NCI-H69 (cell line): ENCODE measurements at regions not wholly inside any gene's neighbourhood (a gene's known extent, or its start where the extent isn't known, plus 50 kb on each side); places are given as distances from the start of the nearest gene placed in this dataset.

Experiments used
- DNase-seq: peaks from one replicate; lab custom pipeline; 2025; lab: John Stamatoyannopoulos, UW

DNA sequence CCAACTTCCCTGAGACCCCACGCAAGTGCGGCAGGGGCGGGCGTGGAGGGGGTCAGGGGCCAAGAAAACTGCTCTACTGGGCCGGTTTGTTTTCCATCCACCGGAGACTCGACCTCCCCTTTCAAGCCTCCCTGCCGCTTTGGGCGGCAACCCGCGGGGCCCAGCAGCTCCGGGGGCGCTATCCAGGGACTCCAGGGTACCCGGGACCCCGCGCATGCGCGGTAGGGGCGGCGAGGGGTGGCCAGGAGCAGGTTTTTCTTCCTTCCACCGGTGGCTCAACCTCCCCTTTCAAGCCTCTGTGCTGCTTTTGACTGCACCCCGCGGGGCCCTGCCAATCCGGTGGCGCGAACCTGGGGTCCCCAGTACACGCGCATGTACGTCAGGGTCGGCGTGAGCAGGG lies 323.5 kb downstream of the ALG10 start:
- no peak for DNase-seq

DNA sequence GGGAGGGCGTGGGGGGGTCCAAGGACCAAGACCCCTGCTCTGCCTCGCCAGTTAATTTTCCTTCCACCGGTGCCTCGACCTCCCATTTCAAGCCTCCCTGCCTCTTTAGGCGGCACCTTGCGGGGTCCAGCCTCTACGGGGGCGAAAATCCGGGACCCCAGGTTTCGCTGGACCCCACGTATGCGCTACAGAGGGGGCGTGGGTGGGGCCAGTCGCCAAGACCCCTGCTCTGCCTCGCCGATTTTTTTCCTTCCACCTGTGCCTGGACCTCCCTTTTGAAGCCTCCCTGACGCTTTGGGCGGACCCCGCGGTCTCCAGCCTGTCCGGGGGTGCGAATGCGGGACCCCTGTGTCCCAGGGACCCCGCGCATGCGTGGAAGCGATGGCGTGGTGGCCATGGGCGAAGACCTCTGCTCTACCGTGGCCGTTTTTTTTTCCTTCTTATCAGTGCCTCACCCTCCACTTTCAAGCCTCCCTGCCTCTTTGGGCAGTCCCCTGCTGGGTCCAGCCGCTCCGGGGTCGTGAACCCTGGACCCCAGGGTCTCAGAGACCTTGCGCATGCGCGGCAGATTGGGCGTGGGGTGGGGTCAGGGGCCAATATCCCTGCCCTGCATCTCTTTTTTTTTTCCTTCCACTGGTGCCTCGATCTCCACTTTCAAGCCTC lies 324.2 kb downstream of the ALG10 start:
- no peak for DNase-seq

DNA sequence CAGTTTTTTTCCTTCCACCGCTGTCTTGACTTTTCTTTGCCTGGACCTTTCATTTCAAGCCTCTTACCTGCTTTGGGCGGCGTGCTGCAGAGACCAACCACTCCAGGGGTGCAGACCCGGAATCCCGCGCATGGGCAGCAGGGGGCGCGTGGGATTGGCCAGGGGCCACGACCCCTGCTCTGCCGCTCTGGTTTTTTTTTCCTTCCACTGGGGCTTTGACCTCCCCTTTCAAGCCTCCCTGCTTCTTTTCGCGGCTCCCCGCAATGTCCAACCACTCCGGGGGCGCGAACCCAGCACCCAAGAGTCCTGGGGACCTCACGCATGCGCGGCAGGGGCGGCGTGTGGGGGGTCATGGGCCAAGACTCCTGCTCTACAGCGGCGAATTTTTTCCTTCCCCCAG lies 325.1 kb downstream of the ALG10 start:
- DNase-seq: no peak

DNA sequence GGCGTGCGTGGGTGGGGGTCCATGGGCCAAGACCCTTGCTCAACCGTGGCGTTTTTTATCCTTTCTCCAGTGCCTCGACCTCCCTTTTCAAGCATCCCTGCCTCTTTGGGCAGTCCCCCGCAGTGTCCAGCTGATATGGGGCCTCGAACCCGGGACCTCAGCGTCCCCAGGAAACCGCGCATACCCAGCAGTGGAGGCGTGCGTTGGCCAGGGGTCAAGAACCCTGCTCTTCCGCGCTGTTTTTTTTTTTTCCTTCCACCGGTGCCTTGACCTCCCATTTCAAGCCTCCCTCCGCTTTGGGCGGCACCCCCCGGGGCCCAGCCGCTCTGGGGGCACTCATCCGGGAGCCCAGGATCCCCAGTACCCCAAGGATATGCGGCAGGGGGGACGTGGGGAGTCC lies 325.8 kb downstream of the ALG10 start:
- no peak for DNase-seq

DNA sequence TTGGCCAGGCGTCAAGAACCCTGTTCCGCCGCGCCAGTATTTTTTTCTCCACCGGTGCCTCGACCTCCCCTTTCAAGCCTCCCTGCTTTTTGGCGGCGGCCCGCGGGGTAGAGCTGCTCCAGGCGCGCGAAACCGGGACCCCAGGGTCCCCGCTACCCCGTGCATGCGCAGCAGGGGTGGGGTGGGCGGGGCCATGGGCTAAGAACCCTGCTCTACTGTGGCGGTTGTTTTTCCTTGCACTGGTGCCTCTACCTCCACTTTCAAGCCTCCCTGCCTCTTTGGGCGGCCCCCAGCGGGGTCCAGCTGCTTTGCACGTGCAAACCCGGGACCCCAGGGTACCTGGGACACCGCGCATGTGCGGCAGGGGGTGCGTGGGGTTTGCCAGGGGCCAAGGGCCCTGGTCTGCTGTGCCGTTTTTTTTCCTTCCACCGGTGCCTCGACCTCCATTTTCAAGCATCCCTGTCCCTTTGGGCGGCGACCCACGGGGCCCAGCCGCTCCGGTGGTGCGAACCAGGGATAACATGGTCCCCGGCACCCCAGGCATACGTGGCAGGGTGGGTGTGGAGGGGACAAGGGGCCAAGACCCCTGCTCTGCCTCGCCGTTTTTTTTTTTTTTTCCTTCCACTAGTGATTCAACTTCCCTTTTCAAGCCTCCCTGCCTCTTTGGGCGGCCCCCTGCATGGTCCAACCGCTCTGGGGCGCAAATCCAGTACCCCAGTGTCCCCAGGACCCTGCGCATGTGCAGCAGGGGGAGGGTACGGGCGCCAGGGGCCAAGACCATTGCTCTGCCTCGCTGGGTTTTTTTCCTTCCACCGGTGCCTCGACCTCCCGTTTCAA lies 326.8 kb downstream of the ALG10 start:
- DNase-seq: no peak

DNA sequence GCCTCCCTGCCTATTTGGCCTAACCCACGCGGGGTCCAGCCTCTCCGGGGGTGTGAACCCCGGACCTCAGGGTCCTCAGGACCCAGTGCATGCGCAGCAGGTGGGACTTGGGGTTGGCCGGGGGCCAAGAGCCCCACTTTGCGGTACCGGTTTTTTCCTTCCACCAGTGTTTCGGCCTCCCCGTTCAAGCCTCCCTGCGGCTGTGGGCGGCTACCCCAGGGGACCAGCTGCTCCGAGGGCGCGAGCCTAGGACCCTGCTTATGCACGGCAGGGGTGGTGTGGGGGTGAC lies 327.3 kb downstream of the ALG10 start:
- DNase-seq: no peak

DNA sequence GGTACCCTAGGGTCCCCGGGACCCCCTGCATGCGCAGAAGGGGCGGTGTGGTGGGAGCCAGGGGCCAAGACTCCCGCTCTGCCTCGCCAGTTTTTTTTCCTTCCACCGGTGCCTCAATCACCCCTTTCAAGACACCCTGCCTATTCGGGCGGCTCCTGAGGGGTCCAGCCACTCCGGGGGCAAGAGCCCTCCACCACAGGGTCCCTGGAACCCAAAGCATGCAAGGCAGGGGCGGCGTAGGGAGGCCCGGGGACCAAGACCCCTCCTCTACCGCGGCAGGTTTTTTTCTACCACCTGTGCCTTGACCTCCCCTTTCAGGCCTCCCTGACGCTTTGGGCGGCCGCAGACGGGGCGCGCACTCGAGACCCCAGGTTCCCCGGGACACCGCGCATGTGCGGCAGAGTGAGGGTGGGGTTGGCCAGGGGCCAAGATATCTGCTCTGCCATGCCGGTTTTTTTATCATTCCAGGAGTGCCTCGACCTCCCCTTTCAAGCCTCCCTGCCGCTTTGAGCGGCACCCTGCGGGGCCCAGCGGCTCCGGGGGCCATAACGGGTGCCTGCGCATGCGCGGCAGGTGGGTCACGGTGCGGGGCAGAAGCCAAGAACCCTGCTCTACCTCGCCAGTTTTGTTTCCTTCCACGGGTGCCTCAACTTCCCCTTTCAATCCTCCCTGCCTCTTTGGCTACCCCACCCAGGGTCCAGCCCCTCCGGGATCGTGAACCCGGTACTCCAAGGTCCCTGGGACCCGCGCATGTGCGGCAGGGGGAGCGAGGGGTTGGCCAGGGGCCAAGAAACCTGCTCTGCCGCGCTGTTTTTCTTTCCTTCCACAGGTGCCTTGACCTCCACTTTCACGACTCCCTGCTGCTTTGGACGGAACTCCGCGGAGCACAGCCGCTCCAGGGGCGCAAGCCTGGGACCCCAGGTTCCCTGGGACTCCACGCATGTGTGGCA lies 328.1 kb downstream of the ALG10 start:
- no peak for DNase-seq

DNA sequence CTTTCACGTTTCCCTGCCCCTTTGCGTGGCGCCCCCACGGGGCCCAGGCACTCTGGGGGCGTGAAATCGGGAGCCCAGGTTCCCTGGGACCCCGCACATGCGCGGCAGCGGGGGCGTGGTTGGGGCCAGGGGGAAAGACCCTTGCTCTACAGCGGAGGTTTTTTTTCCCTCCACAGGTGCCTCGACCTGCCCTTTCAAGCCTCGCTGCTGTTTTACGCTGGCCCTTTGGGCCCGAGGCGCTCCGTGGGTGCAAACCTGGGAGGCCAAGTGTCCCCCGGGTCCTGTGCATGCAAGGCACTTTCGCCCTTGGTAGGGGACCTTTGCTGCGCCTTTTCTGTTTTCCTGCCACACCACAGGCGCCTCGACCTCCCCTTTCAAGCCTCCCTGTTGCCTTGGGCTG lies 329.8 kb downstream of the ALG10 start:
- no peak for DNase-seq

DNA sequence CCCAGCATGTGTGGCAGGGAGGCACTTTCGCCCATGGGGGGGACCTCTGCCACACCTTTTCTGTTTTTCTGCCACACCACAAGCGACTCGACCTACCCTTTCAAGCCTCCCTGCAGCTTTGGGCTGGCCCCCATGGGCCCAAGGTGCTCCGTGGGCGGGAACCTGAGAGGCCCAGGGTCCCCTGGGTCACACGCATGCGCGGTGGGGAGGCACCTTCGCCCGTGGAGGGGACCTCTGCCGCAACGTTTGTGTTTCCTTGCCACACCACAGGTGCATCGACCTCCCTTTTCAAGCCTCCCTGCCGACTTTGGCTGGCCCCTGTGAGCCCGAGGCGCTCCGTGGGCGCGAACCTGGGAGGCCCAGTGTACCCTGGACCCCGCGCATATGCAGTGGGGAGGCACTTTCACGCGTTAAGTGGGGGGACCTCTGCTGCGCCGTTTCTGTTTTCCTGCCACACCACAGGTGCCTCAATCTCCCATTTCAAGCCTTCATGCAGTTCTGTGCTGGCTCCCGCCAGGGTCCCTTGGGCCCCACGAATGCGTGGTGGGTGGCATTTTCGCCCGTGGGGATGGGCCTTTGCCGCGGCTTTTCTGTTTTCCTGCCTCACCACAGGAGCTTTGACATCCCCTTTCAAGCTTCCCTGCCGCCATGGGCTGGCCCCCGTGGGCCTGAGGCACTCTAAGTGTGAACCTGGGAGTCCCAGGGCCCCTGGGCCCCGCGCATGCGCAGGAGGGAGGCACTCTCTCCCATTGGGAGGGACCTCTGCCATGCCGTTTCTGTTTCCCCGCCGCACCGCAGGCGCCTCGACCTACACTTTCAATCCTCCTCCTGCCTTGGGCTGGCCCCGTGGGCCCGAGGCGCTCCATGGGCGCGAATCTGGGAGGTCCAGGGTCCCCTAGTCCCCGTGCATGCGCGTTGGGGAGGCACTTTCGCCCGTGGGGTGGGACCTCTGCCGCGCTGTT lies 332.2 kb downstream of the ALG10 start:
- DNase-seq: no peak

DNA sequence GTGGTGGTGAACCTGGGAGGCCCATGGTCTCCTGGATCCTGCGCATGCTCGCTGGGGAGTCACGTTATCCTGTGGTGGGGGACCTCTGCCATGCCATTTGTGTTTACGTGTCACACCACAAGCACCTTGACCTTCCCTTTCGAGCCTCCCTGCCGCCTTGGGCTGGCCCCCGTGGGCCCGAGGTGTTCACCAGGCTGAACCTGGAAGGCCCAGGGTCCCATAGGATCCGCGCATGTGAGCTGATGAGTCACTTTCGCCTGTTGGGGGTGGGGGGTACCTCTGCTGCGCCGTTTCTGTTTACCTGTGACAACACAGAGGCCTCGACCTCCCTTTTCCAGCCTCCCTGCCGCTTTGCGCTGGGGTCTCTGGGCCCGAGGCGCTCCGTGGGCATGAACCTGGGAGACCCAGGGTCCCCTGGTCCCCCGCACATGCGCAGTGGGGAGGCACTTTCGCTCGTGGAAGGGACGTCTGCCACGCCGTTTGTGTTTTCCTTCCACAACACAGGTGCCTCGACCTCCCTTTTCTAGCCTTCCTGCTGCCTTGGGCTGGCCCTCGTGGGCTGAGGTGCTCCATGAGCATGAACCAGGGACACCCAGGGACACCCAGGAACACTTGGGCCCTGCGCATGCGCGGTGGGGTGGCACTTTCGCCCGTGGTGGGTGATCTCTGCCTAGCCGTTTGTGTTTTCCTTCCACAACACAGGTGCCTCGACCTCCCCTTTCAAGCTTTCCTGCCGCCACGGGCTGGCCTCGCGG lies 334.1 kb downstream of the ALG10 start:
- DNase-seq: no peak

DNA sequence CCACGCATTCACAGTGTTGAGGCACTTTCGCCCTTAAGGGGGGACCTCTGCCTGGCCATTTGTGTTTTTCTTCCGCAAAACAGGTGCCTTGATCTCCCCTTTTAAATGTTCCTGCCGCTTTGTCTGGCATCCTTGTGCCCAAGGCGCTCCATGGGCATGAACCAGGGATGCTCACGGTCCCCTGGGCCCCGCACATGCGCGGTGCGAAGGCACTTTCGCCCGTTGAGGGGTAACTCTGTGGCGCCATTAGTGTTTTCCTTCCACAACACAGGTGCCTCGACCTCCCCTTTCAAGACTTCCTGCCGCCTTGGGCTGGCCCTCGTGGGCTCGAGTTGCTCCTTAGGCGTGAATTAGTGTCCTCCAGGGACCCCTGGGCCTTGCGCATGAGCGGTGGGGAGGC lies 335.5 kb downstream of the ALG10 start:
- no peak for DNase-seq

DNA sequence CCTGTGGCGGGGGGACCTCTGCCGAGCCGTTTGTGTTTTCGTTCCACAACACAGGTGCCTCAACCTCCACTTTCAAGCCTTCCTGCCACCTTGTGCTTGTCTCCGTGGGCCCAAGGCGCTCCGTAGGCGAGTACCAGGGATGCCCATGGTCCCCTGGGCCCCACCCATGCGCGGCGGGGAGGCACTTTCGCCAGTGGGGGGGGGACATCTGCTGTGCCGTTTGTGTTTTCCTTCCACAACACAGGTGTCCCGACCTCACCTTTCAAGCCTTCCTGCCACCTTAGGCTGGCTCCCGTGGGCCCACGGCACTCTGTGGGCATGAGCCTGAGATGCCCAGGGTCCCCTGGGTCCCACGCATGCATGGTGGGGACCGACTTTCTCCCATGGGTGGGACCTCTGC lies 335.9 kb downstream of the ALG10 start:
- DNase-seq: no peak

DNA sequence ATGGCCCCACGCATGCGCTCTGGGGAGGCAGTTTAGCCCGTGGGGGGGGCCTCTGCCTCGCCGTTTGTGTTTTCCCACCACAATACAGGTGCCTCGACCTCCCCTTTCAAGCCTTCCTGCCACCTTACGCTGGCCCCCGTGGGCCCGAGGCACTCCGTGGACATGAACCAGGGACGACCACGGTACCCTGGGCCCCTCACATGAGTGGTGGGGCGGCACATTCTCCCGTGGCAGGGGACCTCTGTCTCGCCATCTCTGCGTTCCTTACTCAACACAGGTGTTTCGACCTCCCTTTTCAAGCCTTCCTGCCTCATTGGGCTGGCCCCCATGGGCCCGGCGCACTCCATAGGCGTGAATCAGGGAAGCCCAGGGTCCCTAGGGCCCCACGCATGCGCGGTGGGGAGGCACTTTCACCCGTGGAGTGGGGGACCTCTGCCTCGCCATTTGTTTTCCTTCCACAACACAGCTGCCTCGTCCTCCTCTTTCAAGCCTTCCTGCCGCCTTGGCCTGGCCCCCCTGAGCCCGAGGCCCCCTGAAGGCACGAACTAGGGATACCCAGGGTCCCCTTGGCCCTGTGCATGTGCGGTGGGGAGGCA lies 339.5 kb downstream of the ALG10 start:
- no peak for DNase-seq

DNA sequence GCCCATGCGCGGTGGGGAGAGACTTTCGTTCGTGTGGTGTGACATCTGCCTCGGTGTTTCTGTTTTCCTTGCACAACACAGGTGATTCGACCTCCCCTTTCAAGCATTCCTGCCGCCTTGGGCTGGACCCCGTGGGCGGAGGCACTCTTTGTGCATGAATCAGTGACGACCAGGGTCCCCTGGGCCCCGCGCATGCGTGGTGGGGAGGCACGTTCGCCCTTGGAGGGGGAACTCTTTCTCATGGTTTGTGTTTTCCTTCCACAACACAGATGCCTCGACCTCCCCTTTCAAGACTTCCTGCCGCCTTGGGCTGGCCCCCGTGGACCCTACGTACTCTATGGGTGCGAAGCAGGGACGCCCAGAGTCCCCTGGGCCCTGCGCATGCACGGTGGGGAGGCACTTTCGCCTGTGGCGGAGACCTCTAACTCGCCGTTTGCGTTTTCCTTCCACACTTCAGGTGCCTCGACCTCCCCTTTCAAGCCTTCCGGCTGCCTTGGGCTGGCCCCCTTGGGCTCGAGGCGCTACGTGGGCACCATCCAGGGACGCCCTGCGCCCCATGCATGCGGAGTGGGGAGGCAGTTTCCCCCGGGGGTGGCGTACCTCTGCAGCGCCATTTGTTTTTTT lies 340.9 kb downstream of the ALG10 start:
- no peak for DNase-seq

DNA sequence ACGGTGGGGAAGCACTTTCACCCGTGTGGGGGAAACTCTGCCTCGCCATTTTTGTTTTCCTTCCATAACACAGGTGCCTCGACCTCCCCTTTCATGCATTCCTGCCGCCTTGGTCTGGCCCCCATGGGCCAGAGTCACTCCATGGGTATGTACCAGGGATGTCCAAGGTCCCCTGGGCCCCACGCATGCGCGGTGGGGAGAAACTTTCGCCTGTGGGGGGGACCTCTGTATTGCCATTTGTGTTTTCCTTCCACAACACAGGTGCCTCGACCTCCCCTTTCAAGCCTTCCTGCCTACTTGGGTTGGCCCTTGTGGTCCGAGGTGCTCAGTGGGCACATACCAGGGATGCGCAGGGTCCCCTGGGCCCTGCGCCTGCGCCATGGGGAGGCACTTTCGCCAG lies 345.8 kb downstream of the ALG10 start:
- no peak for DNase-seq

DNA sequence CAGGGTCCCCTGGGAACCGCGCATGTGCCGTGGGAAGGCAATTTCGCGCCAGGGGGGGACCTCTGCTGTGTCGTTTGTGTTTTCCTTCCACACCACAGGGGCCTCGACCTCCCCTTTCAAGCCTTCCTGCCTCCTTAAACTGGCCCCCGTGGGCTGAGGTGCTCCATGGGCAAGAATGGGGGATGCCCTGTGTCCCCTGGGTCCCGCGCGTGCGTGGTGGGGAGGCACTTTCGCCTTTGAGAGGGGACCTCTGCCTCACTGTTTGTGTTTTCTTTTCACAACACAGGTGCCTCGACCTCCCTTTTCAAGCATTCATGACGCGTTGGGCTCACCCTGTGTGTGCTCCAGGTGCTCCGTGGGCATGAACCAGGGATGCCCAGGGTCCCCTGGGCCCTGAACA lies 348.8 kb downstream of the ALG10 start:
- no peak for DNase-seq

DNA sequence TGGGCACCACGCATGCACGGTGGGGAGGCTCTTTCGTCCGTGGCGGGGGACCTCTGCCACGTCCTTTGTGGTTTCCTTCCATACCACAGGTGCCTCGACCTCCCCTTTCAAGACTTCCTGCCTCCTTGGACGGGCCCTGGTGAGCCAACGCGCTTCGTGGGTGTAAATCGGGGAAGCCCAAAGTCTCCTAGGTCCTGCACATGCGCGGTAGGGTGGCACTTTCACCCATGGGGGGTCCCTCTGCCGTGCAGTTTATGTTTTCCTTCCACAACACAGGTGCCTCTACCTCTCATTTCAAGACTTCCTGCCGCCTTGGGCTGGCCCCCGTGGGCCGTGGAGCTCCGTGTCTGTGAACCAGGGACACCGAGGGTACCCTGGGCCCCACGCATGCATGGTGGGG lies 349.7 kb downstream of the ALG10 start:
- DNase-seq: no peak

DNA sequence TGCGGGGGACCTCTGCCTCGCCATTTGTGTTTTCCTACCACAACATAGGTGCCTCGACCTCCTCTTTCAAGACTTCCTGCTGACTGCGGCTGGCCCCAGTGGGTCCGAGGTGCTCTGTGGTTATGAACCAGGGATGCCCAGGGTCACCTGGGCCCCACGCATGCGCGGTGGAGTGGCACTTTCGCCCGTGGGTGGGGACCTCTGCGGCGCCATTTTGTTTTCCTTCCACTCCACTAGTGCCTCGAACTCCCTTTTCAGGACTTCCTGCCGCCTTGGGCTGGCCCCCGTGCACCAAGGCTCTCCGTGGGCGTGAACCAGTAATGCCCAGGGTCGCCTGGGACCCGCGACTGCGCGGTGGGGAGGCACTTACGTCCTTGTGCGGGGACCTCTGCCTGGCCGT lies 351.6 kb downstream of the ALG10 start:
- no peak for DNase-seq

DNA sequence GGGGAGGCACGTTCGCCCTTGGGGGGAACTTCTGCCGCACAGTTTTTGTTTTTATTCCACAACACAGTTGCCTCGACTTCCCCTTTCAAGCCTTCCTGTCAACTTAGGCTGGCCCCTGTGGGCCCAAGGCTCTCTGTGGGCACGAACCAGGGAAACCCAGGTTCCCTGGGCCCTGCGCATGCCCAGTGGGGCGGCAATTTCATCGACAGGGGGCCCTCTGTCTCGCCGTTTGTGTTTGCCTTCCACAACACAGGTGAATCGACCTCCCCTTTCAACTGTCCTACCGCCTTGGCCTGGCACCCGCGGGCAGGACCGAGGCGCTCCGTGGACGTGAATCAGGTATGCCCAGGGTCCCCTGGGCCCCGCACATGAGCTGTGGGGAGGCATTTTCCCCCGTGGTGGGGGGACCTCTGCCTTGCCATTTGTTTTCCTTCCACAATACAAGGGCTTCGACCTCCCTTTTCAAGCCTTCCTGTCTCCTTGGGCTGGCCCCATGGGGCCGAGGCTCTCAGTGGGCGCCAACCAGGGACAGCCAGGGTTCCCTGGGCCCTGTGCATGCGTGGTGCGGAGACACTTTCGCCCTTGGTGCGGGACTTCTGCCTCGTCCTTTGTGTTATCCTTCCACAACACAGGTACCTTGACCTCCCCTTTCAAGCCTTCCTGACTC lies 354.0 kb downstream of the ALG10 start:
- DNase-seq: no peak
